ENCODE measurements at regions not wholly inside any gene's neighbourhood (a gene's known extent, or its start where the extent isn't known, plus 50 kb on each side); places are given as distances from the start of the nearest gene placed in this dataset.

GRCh38 chr2:204177977-204178522 is 241.5 kb downstream of the ICOS start:
- peak; percentile 74 for DNase-seq (ENCODE audit: low read depth)

GRCh38 chr2:204180649-204181048 is 244.1 kb downstream of the ICOS start:
- DNase-seq (ENCODE audit: low read depth), result no peak

- DNase-seq (ENCODE audit: low read depth), result no peak
Measured at GRCh38 chr2:204183608-204184007, 247.0 kb downstream of the ICOS start.

GRCh38 chr2:204184226-204184625 is 247.7 kb downstream of the ICOS start:
- no peak for DNase-seq (ENCODE audit: low read depth)

GRCh38 chr2:204187229-204188083 is 250.9 kb downstream of the ICOS start:
- no peak for DNase-seq (ENCODE audit: low read depth)

GRCh38 chr2:204191574-204191973 is 255.0 kb downstream of the ICOS start:
- DNase-seq (ENCODE audit: low read depth), result no peak

GRCh38 chr2:204195498-204195897 is 258.9 kb downstream of the ICOS start:
- DNase-seq (ENCODE audit: low read depth), result no peak

- no peak for DNase-seq (ENCODE audit: low read depth)
Measured at GRCh38 chr2:204197336-204198005, 260.9 kb downstream of the ICOS start.

GRCh38 chr2:204199357-204199756 is 262.8 kb downstream of the ICOS start:
- no peak for DNase-seq (ENCODE audit: low read depth)

GRCh38 chr2:204201507-204201906 is 264.9 kb downstream of the ICOS start:
- no peak for DNase-seq (ENCODE audit: low read depth)

- DNase-seq (ENCODE audit: low read depth), result no peak
Measured at GRCh38 chr2:204202253-204202652, 265.7 kb downstream of the ICOS start.

GRCh38 chr2:204203704-204204103 is 267.1 kb downstream of the ICOS start:
- no peak for DNase-seq (ENCODE audit: low read depth)

- no peak for DNase-seq (ENCODE audit: low read depth)
Measured at GRCh38 chr2:204205082-204205481, 268.5 kb downstream of the ICOS start.

GRCh38 chr2:204205538-204205937 is 269.0 kb downstream of the ICOS start:
- no peak for DNase-seq (ENCODE audit: low read depth)

GRCh38 chr2:204207866-204208265 is 271.3 kb downstream of the ICOS start:
- DNase-seq (ENCODE audit: low read depth), result no peak

- DNase-seq (ENCODE audit: low read depth), result no peak
Measured at GRCh38 chr2:204213588-204213987, 277.0 kb downstream of the ICOS start.

GRCh38 chr2:204218040-204218439 is 281.5 kb downstream of the ICOS start:
- DNase-seq (ENCODE audit: low read depth), result no peak

GRCh38 chr2:204219196-204219595 is 282.6 kb downstream of the ICOS start:
- no peak for DNase-seq (ENCODE audit: low read depth)

GRCh38 chr2:204220896-204221295 is 284.3 kb downstream of the ICOS start:
- DNase-seq (ENCODE audit: low read depth), result no peak

- DNase-seq (ENCODE audit: low read depth), result no peak
Measured at GRCh38 chr2:204223046-204223445, 286.5 kb downstream of the ICOS start.

- no peak for DNase-seq (ENCODE audit: low read depth)
Measured at GRCh38 chr2:204223544-204223943, 287.0 kb downstream of the ICOS start.

- DNase-seq (ENCODE audit: low read depth), result no peak
Measured at GRCh38 chr2:204225671-204226073, 289.1 kb downstream of the ICOS start.

GRCh38 chr2:204226305-204226880 is 289.8 kb downstream of the ICOS start:
- DNase-seq (ENCODE audit: low read depth), result no peak
